Right lobe of liver (tissue), 6 donors: ENCODE measurements at regions not wholly inside any gene's neighbourhood (a gene's known extent, or its start where the extent isn't known, plus 50 kb on each side); places are given as distances from the start of the nearest gene placed in this dataset.
A peak's percentile ranks its signal among the peaks of the same experiment; 100 is the strongest.
"Not testable (repeated sequence)": the region's sequence is repeated elsewhere in the genome, so short reads cannot be mapped to it uniquely, and the experiment has no call there.

Experiments used
- ATAC-seq, 4 donors: fragments of 200-7000 bp; cut with Tn5 transposase; one replicate each; pipeline ENCODE4 v1.9.1; 2020; ENCODE audit warnings: mild to moderate bottlenecking in 4 of 4, moderate library complexity in 4 of 4
- DNase-seq, 3 donors: peaks; one replicate each; pipeline ENCODE4 v3.0.0-alpha.2; 2020
- H3K27ac ChIP-seq, 3 donors: fragments of 200-600 bp; one replicate each; pipeline ENCODE4 v1.8.0; 2022
- H3K27me3 ChIP-seq, 2 donors: fragments of 200-600 bp; one replicate each; pipeline ENCODE4 v1.8.0; 2022
- H3K36me3 ChIP-seq, 4 donors: fragments of 200-600 bp; sonication (generic) in 1 of 4; one replicate each; pipeline versions ENCODE4 v1.5.1 to v1.8.0; 2017 to 2022; ENCODE audit warnings: control low read depth in 1 of 4
- H3K4me1 ChIP-seq, 4 donors: fragments of 200-600 bp; sonication (generic) in 1 of 4; one replicate each; pipeline versions ENCODE4 v1.5.1 to v1.8.0; 2017 to 2022; ENCODE audit warnings: control low read depth in 1 of 4
- H3K4me3 ChIP-seq, 3 donors: fragments of 200-600 bp; one replicate each; pipeline ENCODE4 v1.8.0; 2022
- H3K9me3 ChIP-seq, 4 donors: fragments of 200-600 bp; sonication (generic) in 1 of 4; one replicate each; pipeline versions ENCODE4 v1.5.1 to v1.8.0; 2017 to 2022; ENCODE audit warnings: control low read depth in 1 of 4
- CTCF ChIP-seq, 4 donors: fragments of 200-600 bp in 3 of 4; fragments of 450-650 bp in 1 of 4; IDR thresholded peaks; one replicate each; pipeline versions ENCODE4 v1.5.1 to v1.8.0; 2016 to 2022; ENCODE audit warnings: antibody characterized with exemption in 4 of 4, mild to moderate bottlenecking in 2 of 4
- POLR2A ChIP-seq: fragments of 450-650 bp; IDR thresholded peaks from one replicate; pipeline ENCODE4 v1.6.1; 2017; ENCODE audit warnings: antibody characterized with exemption, mild to moderate bottlenecking
- WGBS: methylation state at CpG from one replicate; pipeline ENCODE4 v1.1.6; 2018; ENCODE audit warnings: low coverage, low lambda C conversion rate; ENCODE audit not compliant: insufficient coverage; ENCODE audit errors: missing lambda C conversion rate; 5-methylcytosine and 5-hydroxymethylcytosine counted together
- intact Hi-C, 2 donors: fragments of 100-400 bp; cut with DNase I; formaldehyde crosslinking; loops; one replicate each; pipeline versions ENCODE4 v1.11.2 to v1.14.1; 2022
- donor health status: DM: no; HTN: yes; CAD: no.
- donor health status: DM: no; HTN: no; CAD: no.
- donor health status: DM: no; HTN: no; CAD: no.
- donor health status: DM: no; HTN: yes; CAD: no.
- donor health status: DM: no; HTN: yes; CAD: no.

GRCh38 chr18:43777636-43778304 is 500.5 kb upstream of the SYT4 start:
- no peak overlapping the region for H3K4me3 ChIP-seq
- no peak overlapping the region for H3K27ac ChIP-seq
- H3K36me3 ChIP-seq: no peaks in the 10 kb centered on the region
- DNase-seq: no peak
- ATAC-seq: peak in 2 of 4 donors; percentile 35 to 54
- H3K9me3 ChIP-seq: no peaks in the 10 kb centered on the region
- 41% methylated on average over 2 of the region's 2 CpGs for WGBS
- H3K27me3 ChIP-seq: no peaks in the 10 kb centered on the region
- intact Hi-C loops: no loop called here
- TF ChIP-seq POLR2A (no peak), CTCF (IDR thresholded peaks at IDR 0.05) (no peak)
- no peaks in the 10 kb centered on the region for H3K4me1 ChIP-seq

GRCh38 chr18:43780782-43781340 is 503.6 kb upstream of the SYT4 start:
- WGBS: 12% methylated on average over 2 of the region's 2 CpGs
- H3K27ac ChIP-seq: no peak overlapping the region
- DNase-seq: no peak
- ATAC-seq: no peak
- intact Hi-C loops: no loop called here
- H3K4me1 ChIP-seq: no peaks in the 10 kb centered on the region
- H3K9me3 ChIP-seq: no peaks in the 10 kb centered on the region
- no peak overlapping the region for H3K4me3 ChIP-seq
- TF ChIP-seq POLR2A: no peak
- TF ChIP-seq CTCF (IDR thresholded peaks at IDR 0.05): no peak
- no peaks in the 10 kb centered on the region for H3K27me3 ChIP-seq
- no peaks in the 10 kb centered on the region for H3K36me3 ChIP-seq

DNA sequence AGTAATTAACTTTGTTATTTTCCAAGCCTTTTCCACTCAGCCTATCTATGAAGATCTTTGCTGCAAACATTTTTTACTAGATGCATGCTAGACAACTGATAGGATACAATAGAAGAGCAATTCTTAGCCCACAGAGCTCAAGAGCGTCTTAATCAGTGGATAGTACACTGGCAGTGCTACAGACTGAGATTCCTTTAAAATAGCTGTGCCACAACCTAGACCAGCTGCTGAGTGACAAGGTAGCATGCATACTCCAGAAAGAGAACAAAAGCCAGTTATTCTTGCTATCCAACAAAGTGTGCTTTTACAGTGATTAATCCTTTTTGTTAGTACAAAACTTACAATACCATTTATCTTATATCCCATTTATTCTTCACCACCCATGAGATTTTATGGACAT is 507.9 kb upstream of the SYT4 start:
- no peak for ATAC-seq
- intact Hi-C loops: no loop called here
- no peak for DNase-seq
- Histone ChIP-seq H3K27ac (no peak overlapping the region), H3K9me3 (no peaks in the 10 kb centered on the region), H3K27me3 (no peaks in the 10 kb centered on the region), H3K4me1 (no peaks in the 10 kb centered on the region), H3K4me3 (no peak overlapping the region), H3K36me3 (no peaks in the 10 kb centered on the region)
- 63% methylated on average over 1 of the region's 1 CpG for WGBS
- TF ChIP-seq CTCF (IDR thresholded peaks at IDR 0.05) (no peak), POLR2A (no peak)

DNA sequence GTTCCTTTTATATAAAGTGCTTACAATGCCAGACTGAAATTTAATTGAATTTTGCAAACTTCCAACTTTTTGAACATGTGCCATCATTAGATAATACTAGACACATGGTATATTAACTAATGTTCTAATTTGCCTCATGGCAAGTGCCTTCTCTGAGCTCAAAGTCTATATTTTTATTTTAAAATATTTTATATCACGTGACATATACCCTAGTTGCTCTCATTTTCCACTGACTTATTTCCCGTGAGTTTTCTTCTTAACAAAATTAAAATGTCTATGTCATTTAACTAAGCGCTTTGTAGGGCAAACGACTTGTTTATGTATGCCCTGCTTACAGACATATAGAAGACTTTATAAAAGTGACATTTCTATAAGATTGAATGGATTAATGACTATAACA is 509.6 kb upstream of the SYT4 start:
- Histone ChIP-seq H3K36me3 (no peaks in the 10 kb centered on the region), H3K27ac (no peak overlapping the region), H3K4me3 (no peak overlapping the region), H3K4me1 (no peaks in the 10 kb centered on the region), H3K9me3 (no peaks in the 10 kb centered on the region), H3K27me3 (no peaks in the 10 kb centered on the region)
- TF ChIP-seq POLR2A (no peak), CTCF (IDR thresholded peaks at IDR 0.05) (no peak)
- DNase-seq (no peak), ATAC-seq (no peak)
- 61% methylated on average over 4 of the region's 4 CpGs for WGBS
- intact Hi-C loops: no loop called here

DNA sequence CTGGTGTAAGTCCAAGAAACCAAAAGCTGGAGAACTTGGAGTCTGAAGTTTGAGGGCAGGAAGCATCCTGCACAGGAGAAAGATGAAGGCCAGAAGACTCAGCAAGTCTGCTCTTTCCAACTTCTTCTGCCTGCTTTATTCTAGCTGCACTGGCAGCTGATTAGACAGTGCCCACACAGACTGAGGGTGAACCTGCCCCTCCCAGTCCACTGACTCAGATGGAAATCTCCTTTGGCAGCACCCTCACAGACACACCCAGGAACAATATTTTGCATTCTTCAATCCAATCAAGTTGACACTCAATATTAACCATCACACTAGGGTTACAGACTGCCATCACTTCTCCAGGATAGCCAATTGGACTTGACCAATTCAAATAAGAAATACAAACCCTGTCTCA is 510.4 kb upstream of the SYT4 start:
- H3K27ac ChIP-seq, H3K27me3 ChIP-seq, intact Hi-C loops, H3K4me1 ChIP-seq, ATAC-seq, H3K4me3 ChIP-seq, H3K9me3 ChIP-seq, DNase-seq, H3K36me3 ChIP-seq: not testable (repeated sequence)
